WTC11 (cell line): ENCODE measurements at regions not wholly inside any gene's neighbourhood (a gene's known extent, or its start where the extent isn't known, plus 50 kb on each side); places are given as distances from the start of the nearest gene placed in this dataset.

Experiments
- ATAC-seq: fragments of 200-7000 bp; cut with Tn5 transposase; 2 replicates; pipeline ENCODE4 v1.10.0; 2021; ENCODE audit warnings: mild to moderate bottlenecking, moderate library complexity
- CTCF ChIA-PET: fragments of 300-600 bp; sonication (Branson Sonifier 250); formaldehyde crosslinking; loops from one replicate; lab custom pipeline; 2021; ENCODE audit warnings: antibody characterized with exemption; lab: Charles Lee
- POLR2A ChIA-PET: fragments of 350-600 bp; sonication (Branson Sonifier 250); formaldehyde crosslinking; loops from one replicate; lab custom pipeline; 2021; ENCODE audit warnings: antibody characterized with exemption; lab: Charles Lee
- DNase-seq: peaks from one replicate; pipeline ENCODE4 v3.0.0; 2021; ENCODE audit warnings: low spot score
- H3K27ac Mint-ChIP-seq: 2 replicates; pipeline ENCODE4 v1.8.0; 2021; ENCODE audit warnings: mixed read lengths
- H3K27me3 Mint-ChIP-seq: 2 replicates; pipeline ENCODE4 v1.8.0; 2021; ENCODE audit warnings: low read depth, mild to moderate bottlenecking, moderate library complexity, mixed read lengths
- H3K36me3 Mint-ChIP-seq: 2 replicates; pipeline ENCODE4 v1.8.0; 2021; ENCODE audit warnings: mixed read lengths
- H3K4me1 Mint-ChIP-seq: 2 replicates; pipeline ENCODE4 v1.8.0; 2022; ENCODE audit warnings: mixed read lengths
- H3K4me3 Mint-ChIP-seq: 2 replicates; pipeline ENCODE4 v1.8.0; 2021; ENCODE audit warnings: mild to moderate bottlenecking, moderate library complexity, mixed read lengths
- H3K9me3 Mint-ChIP-seq: 2 replicates; pipeline ENCODE4 v1.8.0; 2021; ENCODE audit warnings: mixed read lengths
- CTCF ChIP-seq: fragments of 200-600 bp; IDR thresholded peaks from 2 replicates; pipeline ENCODE4 v1.8.0; 2022; ENCODE audit warnings: antibody characterized with exemption
- ERG ChIP-seq: fragments of 250-450 bp; sonication (Bioruptor Pico); IDR thresholded peaks from 2 replicates; pipeline ENCODE4 v1.8.0; 2021; ENCODE audit warnings: mild to moderate bottlenecking
- ETV6 ChIP-seq: sonication (generic); formaldehyde crosslinking; IDR thresholded peaks from 2 replicates; pipeline ENCODE4 v1.8.1; 2022; ENCODE audit warnings: mild to moderate bottlenecking, missing genetic modification reagents
- GABPB1 ChIP-seq: sonication (generic); formaldehyde crosslinking; IDR thresholded peaks from 2 replicates; pipeline ENCODE4 v1.8.1; 2023; ENCODE audit warnings: mild to moderate bottlenecking, missing genetic modification reagents
- JAZF1 ChIP-seq: fragments of 250-450 bp; sonication (Bioruptor Pico); IDR thresholded peaks from 2 replicates; pipeline ENCODE4 v1.9.0; 2021; ENCODE audit warnings: moderate library complexity, mild to moderate bottlenecking, inconsistent platforms
- JUN ChIP-seq: sonication (generic); formaldehyde crosslinking; IDR thresholded peaks from 2 replicates; pipeline ENCODE4 v1.8.0; 2023; ENCODE audit warnings: mild to moderate bottlenecking, missing genetic modification reagents
- NFATC4 ChIP-seq: fragments of 250-450 bp; sonication (Bioruptor Pico); IDR thresholded peaks from 2 replicates; pipeline ENCODE4 v1.9.0; 2021; ENCODE audit warnings: mild to moderate bottlenecking
- NR3C1 ChIP-seq: sonication (generic); formaldehyde crosslinking; conservative IDR thresholded peaks from 2 replicates; pipeline ENCODE4 v1.8.1; 2023; ENCODE audit warnings: low read depth, mild to moderate bottlenecking, missing genetic modification reagents
- SMAD3 ChIP-seq: sonication (generic); formaldehyde crosslinking; IDR thresholded peaks from 2 replicates; pipeline ENCODE4 v1.8.0; 2022; ENCODE audit warnings: missing genetic modification reagents, mild to moderate bottlenecking, borderline replicate concordance
- STAT6 ChIP-seq: sonication (generic); formaldehyde crosslinking; conservative IDR thresholded peaks from 2 replicates; pipeline ENCODE4 v1.8.1; 2023; ENCODE audit warnings: mild to moderate bottlenecking, low read depth, missing genetic modification reagents, moderate library complexity
- ZMAT4 ChIP-seq: fragments of 250-450 bp; sonication (Bioruptor Pico); IDR thresholded peaks from 2 replicates; pipeline ENCODE4 v1.9.0; 2021; ENCODE audit warnings: mild to moderate bottlenecking
- ZNF138 ChIP-seq: sonication (generic); formaldehyde crosslinking; conservative IDR thresholded peaks from 2 replicates; pipeline ENCODE4 v1.8.1; 2022; ENCODE audit warnings: mild to moderate bottlenecking, moderate library complexity, missing genetic modification reagents
- ZNF281 ChIP-seq: sonication (generic); formaldehyde crosslinking; IDR thresholded peaks from 2 replicates; pipeline ENCODE4 v1.8.0; 2023; ENCODE audit warnings: mild to moderate bottlenecking, missing genetic modification reagents
- ZNF425 ChIP-seq: fragments of 250-450 bp; sonication (Bioruptor Pico); conservative IDR thresholded peaks from 2 replicates; pipeline ENCODE4 v1.9.0; 2021; ENCODE audit warnings: mild to moderate bottlenecking
- ZNF512 ChIP-seq: sonication (generic); formaldehyde crosslinking; IDR thresholded peaks from 2 replicates; pipeline ENCODE4 v1.8.1; 2022; ENCODE audit warnings: missing genetic modification reagents, borderline replicate concordance

GRCh38 chr7:342681-343216, 52.8 kb downstream of the FOXL3 start (continued):
- TF ChIP-seq ZNF512 (CRISPR knock-in tag) (no peak), ZMAT4 (no peak), JAZF1 (CRISPR knock-in tag) (no peak)

- CTCF ChIA-PET = no interaction called here
- Mint-ChIP-seq H3K4me3 (no peak overlapping the region), H3K27me3 (no peaks in the 10 kb centered on the region), H3K9me3 (no peaks in the 10 kb centered on the region), H3K27ac (peak overlapping the region; percentile 88; the same call in 1 of the 2 replicates), H3K36me3 (no peaks in the 10 kb centered on the region), H3K4me1 (no peaks in the 10 kb centered on the region)
- DNase-seq (no peak), ATAC-seq (no peak)
- POLR2A ChIA-PET = no interaction called here
- TF ChIP-seq ZNF425 (CRISPR knock-in tag) (no peak), NR3C1 (CRISPR knock-in tag) (no peak), SMAD3 (no peak), JUN (CRISPR knock-in tag) (no peak), ETV6 (no peak), ZNF281 (no peak), GABPB1 (0 out of 2 replicates have a peak, but pooled peaks have one; percentile 16), ZNF138 (CRISPR knock-in tag) (no peak)
- TF ChIP-seq, all 79 proteins: peak for 1
Observed at GRCh38 chr7:343227-343822, 53.4 kb downstream of the FOXL3 start.

GRCh38 chr7:343864-344607, 54.1 kb downstream of the FOXL3 start:
- no peak for ATAC-seq
- ChIA-PET POLR2A (no interaction called here), CTCF (no interaction called here)
- Mint-ChIP-seq H3K36me3 (no peaks in the 10 kb centered on the region), H3K27ac (no peak overlapping the region; the same call in 1 of the 2 replicates), H3K27me3 (no peaks in the 10 kb centered on the region), H3K4me1 (no peaks in the 10 kb centered on the region), H3K4me3 (no peak overlapping the region), H3K9me3 (no peaks in the 10 kb centered on the region)
- DNase-seq = no peak
- no peak for TF ChIP-seq CTCF
- no peak for TF ChIP-seq ERG (CRISPR knock-in tag)
- TF ChIP-seq NFATC4 (CRISPR knock-in tag) = no peak
- TF ChIP-seq STAT6 (CRISPR knock-in tag) = no peak
- TF ChIP-seq ZNF425 (CRISPR knock-in tag) = no peak
- TF ChIP-seq GABPB1 = no peak
